ENCODE measurements at regions not wholly inside any gene's neighbourhood (a gene's known extent, or its start where the extent isn't known, plus 50 kb on each side); places are given as distances from the start of the nearest gene placed in this dataset.

DNA sequence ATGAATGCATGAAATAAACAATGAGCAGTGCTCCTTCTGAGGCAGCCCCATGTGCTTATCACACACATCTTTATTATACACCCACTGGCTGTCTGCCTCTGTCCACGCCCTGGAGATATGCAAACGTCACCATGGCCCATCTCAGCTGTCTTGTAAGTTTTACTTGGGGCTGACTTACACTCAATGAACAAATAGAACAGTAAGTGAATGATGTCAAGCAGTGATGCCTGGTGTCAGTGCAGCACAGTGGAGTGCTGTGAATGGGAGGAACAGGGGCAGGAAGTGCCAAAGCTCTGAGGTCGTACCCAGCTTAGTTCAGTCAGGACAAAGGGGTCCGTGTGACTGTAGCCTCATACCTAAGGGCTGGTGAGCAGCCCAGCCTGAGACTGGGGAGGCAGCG lies 659.5 kb upstream of the HS6ST1 start:
- no peaks in the 10 kb centered on the region for H3K27me3 ChIP-seq (ENCODE audit: low read length)
- no peak for DNase-seq

DNA sequence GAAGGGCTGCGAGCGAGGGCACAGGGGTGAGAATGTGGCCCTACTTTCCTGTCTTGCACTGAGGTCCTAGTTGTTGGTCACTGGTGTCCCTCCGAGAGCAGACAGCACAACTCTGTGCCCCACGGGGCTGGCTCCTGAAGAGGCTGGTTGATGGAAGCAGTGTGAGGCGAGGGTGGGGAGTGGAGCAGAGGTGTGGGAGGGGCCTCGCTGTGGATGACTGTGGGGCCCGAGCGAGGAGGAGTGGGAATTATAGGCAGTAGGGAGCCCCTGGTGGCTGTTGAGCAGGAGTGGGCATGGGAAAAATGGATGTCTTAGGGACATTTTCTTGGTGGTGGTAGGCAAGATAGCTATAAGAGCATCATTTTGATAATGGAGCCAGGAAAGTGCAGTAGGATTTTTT lies 660.5 kb upstream of the HS6ST1 start:
- peaks cover 11% of the 10 kb centered on the region for H3K4me1 ChIP-seq (ENCODE audit: low read length)
- H4K20me1 ChIP-seq (ENCODE audit: insufficient read depth, low read depth, low read length) = no peaks in the 10 kb centered on the region
- no peak for DNase-seq
- H3K9ac ChIP-seq (ENCODE audit: low read length) = no peak overlapping the region
- no peaks in the 10 kb centered on the region for H3K9me3 ChIP-seq (ENCODE audit: low read length)
- no peak overlapping the region for H3K27ac ChIP-seq (ENCODE audit: low read length)
- H2AFZ ChIP-seq (ENCODE audit: low read length) = no peak overlapping the region; the same call in 1 of the 2 replicates
- H3K79me2 ChIP-seq (ENCODE audit: low read length) = no peaks in the 10 kb centered on the region
- no peak overlapping the region for H3K4me3 ChIP-seq (ENCODE audit: low read length)
- H3K27me3 ChIP-seq (ENCODE audit: low read length) = no peaks in the 10 kb centered on the region
- no peak overlapping the region for H3K4me2 ChIP-seq (ENCODE audit: low read depth, low read length, poor library complexity, severe bottlenecking)
- H3K9me2 ChIP-seq (replicated peaks; ENCODE audit: insufficient read depth, low read length) = no peaks in the 10 kb centered on the region
- no peaks in the 10 kb centered on the region for H3K36me3 ChIP-seq (ENCODE audit: insufficient read depth, low read length)

More for the DNA sequence above, 659.5 kb upstream of the HS6ST1 start:
- Histone ChIP-seq H3K4me1 (ENCODE audit: low read length) (peaks cover 11% of the 10 kb centered on the region), H2AFZ (ENCODE audit: low read length) (peak overlapping the region; percentile 72; the same call in 1 of the 2 replicates), H3K27ac (ENCODE audit: low read length) (no peak overlapping the region), H3K9me2 (replicated peaks; ENCODE audit: insufficient read depth, low read length) (no peaks in the 10 kb centered on the region), H4K20me1 (ENCODE audit: insufficient read depth, low read depth, low read length) (no peaks in the 10 kb centered on the region), H3K9me3 (ENCODE audit: low read length) (no peaks in the 10 kb centered on the region), H3K4me2 (ENCODE audit: low read depth, low read length, poor library complexity, severe bottlenecking) (no peak overlapping the region), H3K9ac (ENCODE audit: low read length) (peak overlapping the region; percentile 17; the same call in 1 of the 2 replicates), H3K79me2 (ENCODE audit: low read length) (no peaks in the 10 kb centered on the region), H3K36me3 (ENCODE audit: insufficient read depth, low read length) (no peaks in the 10 kb centered on the region), H3K4me3 (ENCODE audit: low read length) (no peak overlapping the region)

DNA sequence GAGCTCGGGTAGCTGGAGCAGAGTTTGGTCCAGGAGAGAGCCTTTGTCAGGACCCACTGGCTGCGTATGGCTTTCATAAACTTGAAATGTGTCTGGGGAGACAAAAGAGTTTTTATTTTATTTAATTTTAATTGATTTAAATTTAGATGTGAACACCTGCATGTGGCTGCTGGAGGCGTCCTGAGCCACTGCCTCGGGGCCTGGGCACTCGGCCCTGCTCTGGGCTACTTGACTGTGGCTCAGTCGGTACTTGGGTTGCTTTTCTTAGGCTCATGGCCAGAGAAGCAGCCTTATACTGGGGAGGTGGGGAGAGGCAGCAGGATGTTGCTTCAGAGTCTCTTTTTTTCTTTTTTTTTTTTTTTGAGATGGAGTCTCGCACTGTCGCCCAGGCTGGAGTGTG lies 661.8 kb upstream of the HS6ST1 start:
- no peak for DNase-seq
- no peak overlapping the region for H3K27ac ChIP-seq (ENCODE audit: low read length)
- no peaks in the 10 kb centered on the region for H3K9me3 ChIP-seq (ENCODE audit: low read length)
- no peaks in the 10 kb centered on the region for H3K9me2 ChIP-seq (replicated peaks; ENCODE audit: insufficient read depth, low read length)
- no peaks in the 10 kb centered on the region for H4K20me1 ChIP-seq (ENCODE audit: insufficient read depth, low read depth, low read length)
- H3K79me2 ChIP-seq (ENCODE audit: low read length) = no peaks in the 10 kb centered on the region
- no peak overlapping the region for H2AFZ ChIP-seq (ENCODE audit: low read length)
- no peak overlapping the region for H3K4me3 ChIP-seq (ENCODE audit: low read length)
- H3K4me1 ChIP-seq (ENCODE audit: low read length) = peaks cover 11% of the 10 kb centered on the region
- H3K36me3 ChIP-seq (ENCODE audit: insufficient read depth, low read length) = no peaks in the 10 kb centered on the region
- H3K4me2 ChIP-seq (ENCODE audit: low read depth, low read length, poor library complexity, severe bottlenecking) = no peak overlapping the region
- H3K9ac ChIP-seq (ENCODE audit: low read length) = no peak overlapping the region
- no peaks in the 10 kb centered on the region for H3K27me3 ChIP-seq (ENCODE audit: low read length)

DNA sequence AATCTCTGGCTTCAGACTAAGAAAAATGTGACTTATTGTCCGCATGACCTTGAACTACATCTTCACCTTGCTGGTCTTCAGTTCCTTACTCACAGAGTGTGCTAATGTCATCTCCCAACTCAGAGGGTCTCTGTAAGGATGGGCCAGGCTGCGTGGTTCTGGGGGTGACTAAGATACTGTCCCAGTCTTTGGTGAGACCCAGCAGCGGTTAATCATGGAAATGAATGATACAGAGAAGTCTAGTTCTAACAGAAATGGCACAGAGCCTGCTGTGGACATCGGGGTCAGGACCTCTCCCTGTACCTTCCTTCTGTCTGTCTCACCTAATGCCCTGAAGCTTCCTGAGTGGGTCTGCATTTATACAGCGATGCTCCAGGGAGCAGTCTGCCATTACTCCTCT lies 662.7 kb upstream of the HS6ST1 start:
- H4K20me1 ChIP-seq (ENCODE audit: insufficient read depth, low read depth, low read length) = no peaks in the 10 kb centered on the region
- H3K4me1 ChIP-seq (ENCODE audit: low read length) = peaks cover 11% of the 10 kb centered on the region
- no peak for DNase-seq
- H2AFZ ChIP-seq (ENCODE audit: low read length) = no peak overlapping the region
- no peaks in the 10 kb centered on the region for H3K36me3 ChIP-seq (ENCODE audit: insufficient read depth, low read length)
- no peaks in the 10 kb centered on the region for H3K79me2 ChIP-seq (ENCODE audit: low read length)
- no peaks in the 10 kb centered on the region for H3K9me3 ChIP-seq (ENCODE audit: low read length)
- H3K4me3 ChIP-seq (ENCODE audit: low read length) = no peak overlapping the region
- no peaks in the 10 kb centered on the region for H3K27me3 ChIP-seq (ENCODE audit: low read length)
- no peak overlapping the region for H3K4me2 ChIP-seq (ENCODE audit: low read depth, low read length, poor library complexity, severe bottlenecking)
- no peak overlapping the region for H3K27ac ChIP-seq (ENCODE audit: low read length)
- no peak overlapping the region for H3K9ac ChIP-seq (ENCODE audit: low read length)
- H3K9me2 ChIP-seq (replicated peaks; ENCODE audit: insufficient read depth, low read length) = no peaks in the 10 kb centered on the region

DNA sequence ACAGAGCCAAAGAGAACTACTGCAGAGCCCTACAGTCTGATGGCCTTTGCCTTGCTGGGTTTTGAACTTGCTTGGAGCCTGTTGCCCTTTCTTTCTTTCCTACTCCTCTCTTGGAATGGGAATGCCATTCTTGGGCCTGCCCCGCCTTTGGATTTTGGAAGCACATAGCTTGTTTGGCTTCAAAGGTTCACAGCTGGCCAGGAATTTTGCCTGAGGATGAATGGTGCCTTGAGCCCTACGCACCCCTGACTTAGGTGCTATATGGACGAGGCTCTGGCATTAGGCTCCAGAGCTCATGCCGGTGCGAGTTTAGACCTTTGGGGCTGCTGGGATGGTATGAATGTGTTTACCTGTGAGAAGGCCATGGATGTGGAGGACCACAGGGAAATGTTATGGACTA lies 663.3 kb upstream of the HS6ST1 start:
- Histone ChIP-seq H3K79me2 (ENCODE audit: low read length) (no peaks in the 10 kb centered on the region), H3K9me3 (ENCODE audit: low read length) (no peaks in the 10 kb centered on the region), H3K4me2 (ENCODE audit: low read depth, low read length, poor library complexity, severe bottlenecking) (no peak overlapping the region), H3K9me2 (replicated peaks; ENCODE audit: insufficient read depth, low read length) (no peaks in the 10 kb centered on the region), H3K36me3 (ENCODE audit: insufficient read depth, low read length) (no peaks in the 10 kb centered on the region), H3K27me3 (ENCODE audit: low read length) (no peaks in the 10 kb centered on the region), H3K4me3 (ENCODE audit: low read length) (no peak overlapping the region), H4K20me1 (ENCODE audit: insufficient read depth, low read depth, low read length) (no peaks in the 10 kb centered on the region), H3K27ac (ENCODE audit: low read length) (no peak overlapping the region), H2AFZ (ENCODE audit: low read length) (no peak overlapping the region), H3K4me1 (ENCODE audit: low read length) (peaks cover 11% of the 10 kb centered on the region), H3K9ac (ENCODE audit: low read length) (no peak overlapping the region)
- DNase-seq = no peak

DNA sequence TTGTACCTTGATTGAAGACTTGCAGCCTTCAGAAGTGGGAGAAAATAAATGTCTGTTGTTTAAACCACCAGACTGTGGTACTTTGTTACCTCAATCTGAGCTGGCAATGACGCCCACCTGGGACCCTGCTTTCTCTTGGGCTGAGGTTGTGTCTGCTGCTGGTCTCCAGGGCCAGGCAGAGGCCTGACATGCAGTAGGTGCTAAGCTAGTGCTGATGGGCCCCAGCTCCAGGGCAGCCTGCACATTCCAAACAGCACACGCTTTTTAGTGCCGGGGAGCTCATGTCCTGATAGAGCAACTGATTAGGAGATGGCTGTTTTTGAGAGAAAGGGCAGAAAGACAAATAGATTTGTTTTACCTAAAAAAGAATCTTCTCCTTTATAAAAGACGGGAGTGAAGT lies 664.0 kb upstream of the HS6ST1 start:
- Histone ChIP-seq H3K9me3 (ENCODE audit: low read length) (no peaks in the 10 kb centered on the region), H3K27me3 (ENCODE audit: low read length) (no peaks in the 10 kb centered on the region), H3K9ac (ENCODE audit: low read length) (no peak overlapping the region), H4K20me1 (ENCODE audit: insufficient read depth, low read depth, low read length) (no peaks in the 10 kb centered on the region), H3K4me3 (ENCODE audit: low read length) (no peak overlapping the region), H3K36me3 (ENCODE audit: insufficient read depth, low read length) (no peaks in the 10 kb centered on the region), H2AFZ (ENCODE audit: low read length) (no peak overlapping the region), H3K9me2 (replicated peaks; ENCODE audit: insufficient read depth, low read length) (no peaks in the 10 kb centered on the region), H3K4me1 (ENCODE audit: low read length) (peaks cover 11% of the 10 kb centered on the region), H3K4me2 (ENCODE audit: low read depth, low read length, poor library complexity, severe bottlenecking) (no peak overlapping the region), H3K79me2 (ENCODE audit: low read length) (no peaks in the 10 kb centered on the region), H3K27ac (ENCODE audit: low read length) (no peak overlapping the region)
- no peak for DNase-seq

DNA sequence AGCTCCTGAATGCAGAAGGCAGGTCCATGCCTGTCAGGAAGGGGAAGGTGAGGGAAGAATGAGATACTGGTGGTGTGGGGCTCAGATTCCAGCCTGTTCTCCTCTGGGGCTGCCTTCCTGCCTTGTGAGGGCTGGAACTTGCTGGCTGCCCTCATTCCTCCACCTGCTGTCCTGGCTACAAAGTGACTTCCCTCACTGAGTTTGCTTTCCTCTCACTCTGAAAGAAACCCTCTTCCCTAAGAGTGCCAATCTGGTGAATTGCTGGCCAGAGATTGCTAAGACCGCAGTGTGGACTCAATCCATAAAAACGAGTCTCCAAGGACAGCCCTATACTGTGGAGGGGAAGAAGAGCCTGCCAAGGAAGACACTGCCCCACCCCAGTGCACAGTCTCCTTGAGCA lies 664.4 kb upstream of the HS6ST1 start:
- peaks cover 7% of the 10 kb centered on the region for H3K4me1 ChIP-seq (ENCODE audit: low read length)
- H3K9me3 ChIP-seq (ENCODE audit: low read length) = no peaks in the 10 kb centered on the region

DNA sequence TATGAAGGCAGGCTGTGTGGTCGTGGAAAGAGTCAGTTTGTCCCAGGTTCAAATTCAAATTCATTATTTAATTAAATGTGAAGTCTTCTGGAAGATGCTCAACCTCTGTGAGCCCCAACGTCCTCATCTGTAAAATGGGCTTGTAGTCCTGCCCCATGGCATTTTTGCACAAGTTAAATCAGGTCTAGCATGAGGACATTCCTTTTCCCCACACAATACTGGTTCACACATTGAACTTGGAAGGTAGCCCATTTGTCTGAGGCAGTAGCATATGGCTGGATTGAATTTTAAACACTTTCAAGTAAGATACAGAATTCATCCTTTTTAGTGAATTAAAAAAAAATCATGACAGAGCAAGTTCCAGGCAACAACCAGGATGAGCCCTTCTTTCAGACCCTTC lies 665.4 kb upstream of the HS6ST1 start:
- no peak overlapping the region for H3K4me2 ChIP-seq (ENCODE audit: low read depth, low read length, poor library complexity, severe bottlenecking)

More for the DNA sequence above, 664.4 kb upstream of the HS6ST1 start:
- Histone ChIP-seq H3K27me3 (ENCODE audit: low read length) (no peaks in the 10 kb centered on the region), H4K20me1 (ENCODE audit: insufficient read depth, low read depth, low read length) (no peaks in the 10 kb centered on the region), H3K4me2 (ENCODE audit: low read depth, low read length, poor library complexity, severe bottlenecking) (no peak overlapping the region), H2AFZ (ENCODE audit: low read length) (no peak overlapping the region), H3K36me3 (ENCODE audit: insufficient read depth, low read length) (no peaks in the 10 kb centered on the region), H3K4me3 (ENCODE audit: low read length) (no peak overlapping the region), H3K79me2 (ENCODE audit: low read length) (no peaks in the 10 kb centered on the region), H3K9me2 (replicated peaks; ENCODE audit: insufficient read depth, low read length) (no peaks in the 10 kb centered on the region), H3K9ac (ENCODE audit: low read length) (no peak overlapping the region), H3K27ac (ENCODE audit: low read length) (no peak overlapping the region)
- DNase-seq = no peak

DNA sequence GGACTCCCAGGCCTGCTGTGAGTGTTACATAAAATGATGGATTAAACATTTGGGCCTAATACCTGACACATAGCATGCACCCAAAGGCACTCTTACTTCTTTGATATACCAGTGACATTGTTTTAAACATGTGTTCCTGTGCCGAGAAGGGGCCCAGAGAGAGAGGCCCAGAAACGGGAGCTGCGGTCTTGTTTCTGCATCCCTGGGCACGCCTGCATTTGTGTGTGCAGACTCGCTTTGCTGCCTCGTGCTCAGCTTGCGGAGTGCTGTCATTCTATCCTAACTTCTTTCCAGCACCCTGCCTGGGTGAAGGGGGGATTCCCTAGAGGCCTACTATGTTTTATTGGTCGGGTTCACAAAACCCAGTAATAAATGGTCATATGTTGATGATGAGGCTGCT lies 666.2 kb upstream of the HS6ST1 start:
- Histone ChIP-seq H3K79me2 (ENCODE audit: low read length) (no peaks in the 10 kb centered on the region), H3K27ac (ENCODE audit: low read length) (no peak overlapping the region), H3K4me3 (ENCODE audit: low read length) (no peak overlapping the region), H3K9me2 (replicated peaks; ENCODE audit: insufficient read depth, low read length) (no peaks in the 10 kb centered on the region), H3K27me3 (ENCODE audit: low read length) (no peaks in the 10 kb centered on the region), H3K4me2 (ENCODE audit: low read depth, low read length, poor library complexity, severe bottlenecking) (no peak overlapping the region), H2AFZ (ENCODE audit: low read length) (no peak overlapping the region), H3K36me3 (ENCODE audit: insufficient read depth, low read length) (no peaks in the 10 kb centered on the region), H3K9ac (ENCODE audit: low read length) (no peak overlapping the region), H3K9me3 (ENCODE audit: low read length) (no peaks in the 10 kb centered on the region), H3K4me1 (ENCODE audit: low read length) (no peaks in the 10 kb centered on the region), H4K20me1 (ENCODE audit: insufficient read depth, low read depth, low read length) (no peaks in the 10 kb centered on the region)
- no peak for DNase-seq

More for the DNA sequence above, 665.4 kb upstream of the HS6ST1 start:
- Histone ChIP-seq H4K20me1 (ENCODE audit: insufficient read depth, low read depth, low read length) (no peaks in the 10 kb centered on the region), H3K27ac (ENCODE audit: low read length) (no peak overlapping the region), H3K9ac (ENCODE audit: low read length) (no peak overlapping the region), H3K27me3 (ENCODE audit: low read length) (no peaks in the 10 kb centered on the region), H3K4me3 (ENCODE audit: low read length) (no peak overlapping the region), H3K9me3 (ENCODE audit: low read length) (no peaks in the 10 kb centered on the region), H2AFZ (ENCODE audit: low read length) (no peak overlapping the region), H3K79me2 (ENCODE audit: low read length) (no peaks in the 10 kb centered on the region), H3K9me2 (replicated peaks; ENCODE audit: insufficient read depth, low read length) (no peaks in the 10 kb centered on the region), H3K4me1 (ENCODE audit: low read length) (no peaks in the 10 kb centered on the region), H3K36me3 (ENCODE audit: insufficient read depth, low read length) (no peaks in the 10 kb centered on the region)
- no peak for DNase-seq
